Central memory CD4-positive, alpha-beta T cell (primary cell): ENCODE measurements at regions not wholly inside any gene's neighbourhood (a gene's known extent, or its start where the extent isn't known, plus 50 kb on each side); places are given as distances from the start of the nearest gene placed in this dataset.
"Not testable (repeated sequence)": the region's sequence is repeated elsewhere in the genome, so short reads cannot be mapped to it uniquely, and the experiment has no call there.

Experiments
- DNase-seq: peaks from one replicate; pipeline ENCODE4 v3.0.0; 2022

GRCh38 chr9:32010322-32010721, 374.1 kb upstream of the ACO1 start:
- DNase-seq: no peak

- no peak for DNase-seq
These were observed 373.4 kb upstream of the ACO1 start for GRCh38 chr9:32011049-32011448.

GRCh38 chr9:32015795-32016194, 368.6 kb upstream of the ACO1 start:
- DNase-seq: no peak

- no peak for DNase-seq
These were observed 338.9 kb upstream of the ACO1 start for GRCh38 chr9:32045513-32045912.

- no peak for DNase-seq
These were observed 317.2 kb upstream of the ACO1 start for GRCh38 chr9:32067261-32067660.

- DNase-seq: no peak
These were observed 315.2 kb upstream of the ACO1 start for GRCh38 chr9:32069169-32069813.

- DNase-seq: no peak
These were observed 314.5 kb upstream of the ACO1 start for GRCh38 chr9:32069969-32070368.

- DNase-seq: no peak
These were observed 311.9 kb upstream of the ACO1 start for GRCh38 chr9:32072570-32072969.

GRCh38 chr9:32092031-32092430, 292.4 kb upstream of the ACO1 start:
- DNase-seq: no peak

- DNase-seq: no peak
These were observed 267.2 kb upstream of the ACO1 start for GRCh38 chr9:32117291-32117690.

- no peak for DNase-seq
These were observed 255.9 kb upstream of the ACO1 start for GRCh38 chr9:32128546-32128945.

- not testable (repeated sequence) for DNase-seq
These were observed 253.7 kb upstream of the ACO1 start for GRCh38 chr9:32130709-32131108.

GRCh38 chr9:32136700-32137339, 247.6 kb upstream of the ACO1 start:
- DNase-seq: no peak

GRCh38 chr9:32142074-32142473, 242.4 kb upstream of the ACO1 start:
- DNase-seq: no peak

- not testable (repeated sequence) for DNase-seq
These were observed 235.9 kb upstream of the ACO1 start for GRCh38 chr9:32148553-32148952.

- DNase-seq: no peak
These were observed 223.2 kb upstream of the ACO1 start for GRCh38 chr9:32161209-32161608.

GRCh38 chr9:32161720-32162119, 222.7 kb upstream of the ACO1 start:
- no peak for DNase-seq

- not testable (repeated sequence) for DNase-seq
These were observed 218.1 kb upstream of the ACO1 start for GRCh38 chr9:32166316-32166715.

GRCh38 chr9:32171339-32171738, 213.1 kb upstream of the ACO1 start:
- no peak for DNase-seq

- DNase-seq: no peak
These were observed 212.2 kb upstream of the ACO1 start for GRCh38 chr9:32172256-32172655.

GRCh38 chr9:32177396-32177795, 207.0 kb upstream of the ACO1 start:
- DNase-seq: no peak

GRCh38 chr9:32180597-32180996, 203.8 kb upstream of the ACO1 start:
- DNase-seq: no peak

GRCh38 chr9:32200241-32200640, 184.2 kb upstream of the ACO1 start:
- DNase-seq: no peak

GRCh38 chr9:32200896-32201295, 183.5 kb upstream of the ACO1 start:
- DNase-seq: no peak

GRCh38 chr9:32209164-32209563, 175.3 kb upstream of the ACO1 start:
- not testable (repeated sequence) for DNase-seq
